Psoas muscle (tissue), 7 donors: ENCODE measurements at regions not wholly inside any gene's neighbourhood (a gene's known extent, or its start where the extent isn't known, plus 50 kb on each side); places are given as distances from the start of the nearest gene placed in this dataset.

Source experiments
- ATAC-seq, 4 donors: fragments of 200-7000 bp; cut with Tn5 transposase; one replicate each; pipeline ENCODE4 v1.9.1; 2020; ENCODE audit warnings: moderate library complexity in 3 of 4, mild to moderate bottlenecking in 2 of 4
- DNase-seq, 2 donors: peaks; one replicate each; pipeline ENCODE4 v3.0.0-alpha.2; 2020
- H3K27ac ChIP-seq: fragments of 200-600 bp; one replicate; pipeline ENCODE4 v1.8.0; 2022
- H3K27me3 ChIP-seq, 3 donors: fragments of 200-600 bp in 1 of 3; one replicate each; pipeline versions ENCODE4 v1.6.1 to v1.8.0; 2013 to 2022; ENCODE audit warnings: low read length in 2 of 3, mild to moderate bottlenecking in 2 of 3, moderate library complexity in 1 of 3; ENCODE audit not compliant: insufficient read depth in 3 of 3
- H3K36me3 ChIP-seq, 2 donors: fragments of 200-600 bp in 1 of 2; one replicate each; pipeline versions ENCODE4 v1.6.1 to v1.8.0; 2013 to 2022; ENCODE audit warnings: low read depth in 1 of 2, mild to moderate bottlenecking in 1 of 2, moderate library complexity in 1 of 2; ENCODE audit not compliant: insufficient read depth in 1 of 2
- H3K4me1 ChIP-seq: fragments of 200-600 bp; one replicate; pipeline ENCODE4 v1.8.0; 2022
- H3K4me3 ChIP-seq: fragments of 200-600 bp; one replicate; pipeline ENCODE4 v1.8.0; 2022; ENCODE audit warnings: mild to moderate bottlenecking
- H3K9me3 ChIP-seq: fragments of 200-600 bp; one replicate; pipeline ENCODE4 v1.8.0; 2022
- CTCF ChIP-seq: fragments of 200-600 bp; IDR thresholded peaks from one replicate; pipeline ENCODE4 v1.8.0; 2022; ENCODE audit warnings: antibody characterized with exemption
- WGBS, 3 donors: extraction: QIAGEN DNeasy Blood & Tissue Kit; methylation state at CpG; one replicate each; pipeline versions ENCODE4 v1.1.6 to v1.1.7; 2013; 5-methylcytosine and 5-hydroxymethylcytosine counted together
- intact Hi-C, 2 donors: fragments of 100-400 bp; cut with DNase I; formaldehyde crosslinking; loops; one replicate each; pipeline versions ENCODE4 v1.11.0 to v1.14.2; 2022
- donor health status: healthy with polysubstance abuse.
- donor health status: DM: no; HTN: no; CAD: no; lungs with moderate emphysema.
- donor health status: Bipolar disorder and iron deficiency.
- donor health status: healthy.
- donor health status: DM: yes; HTN: yes; CAD: no.
- donor health status: DM: no; HTN: no; CAD: no.
- donor health status: DM: yes; HTN: yes; CAD: no.

GRCh38 chr15:46309914-46310313 is 675.1 kb downstream of the SQOR start:
- Histone ChIP-seq H3K9me3 (no peaks in the 10 kb centered on the region), H3K36me3 (no peaks in the 10 kb centered on the region), H3K27ac (no peak overlapping the region), H3K4me1 (no peaks in the 10 kb centered on the region), H3K27me3 (no peaks in the 10 kb centered on the region), H3K4me3 (no peak overlapping the region)
- no peak for ATAC-seq
- 57 to 70% (median 66%) methylated on average over 3 of the region's 3 CpGs for WGBS, 3 donors
- DNase-seq, result no peak
- no peak for TF ChIP-seq CTCF
- intact Hi-C loops, result loop anchor here (10.0 kb wide), 1 partner anchor 595 kb away; no protein-coding TSS in a partner anchor

- Histone ChIP-seq H3K27ac (no peak overlapping the region), H3K9me3 (no peaks in the 10 kb centered on the region), H3K36me3 (no peaks in the 10 kb centered on the region), H3K27me3 (no peaks in the 10 kb centered on the region), H3K4me1 (no peaks in the 10 kb centered on the region), H3K4me3 (no peak overlapping the region)
- ATAC-seq (peak in 3 of 4 donors; percentile 77 to 82 (median 80)), DNase-seq (peak in 1 of 2 donors; percentile 46)
- WGBS, 3 donors, result 21 to 34% (median 24%) methylated on average over 2 of the region's 2 CpGs
- intact Hi-C loops, result loop anchor here (10.0 kb wide), 1 partner anchor 597 kb away; no protein-coding TSS in a partner anchor
- peak; percentile 67 for TF ChIP-seq CTCF
These were observed 677.4 kb downstream of the SQOR start for GRCh38 chr15:46312133-46312740.

GRCh38 chr15:46315434-46315833 is 680.6 kb downstream of the SQOR start:
- H3K4me3 ChIP-seq, result no peak overlapping the region
- ATAC-seq (no peak), DNase-seq (no peak)
- no peak for TF ChIP-seq CTCF
- H3K4me1 ChIP-seq, result no peaks in the 10 kb centered on the region
- intact Hi-C loops, result loop anchor here (10.0 kb wide), 1 partner anchor 601 kb away; no protein-coding TSS in a partner anchor
- no peaks in the 10 kb centered on the region for H3K9me3 ChIP-seq
- H3K27me3 ChIP-seq, result no peaks in the 10 kb centered on the region
- no peak overlapping the region for H3K27ac ChIP-seq
- 15 to 29% (median 19%) methylated on average over 3 of the region's 3 CpGs for WGBS, 3 donors
- H3K36me3 ChIP-seq, result no peaks in the 10 kb centered on the region

GRCh38 chr15:46316024-46316423 is 681.2 kb downstream of the SQOR start:
- Histone ChIP-seq H3K4me3 (no peak overlapping the region), H3K36me3 (no peaks in the 10 kb centered on the region), H3K27ac (no peak overlapping the region), H3K4me1 (no peaks in the 10 kb centered on the region), H3K9me3 (no peaks in the 10 kb centered on the region), H3K27me3 (no peaks in the 10 kb centered on the region)
- WGBS, 3 donors, result 73 to 77% (median 74%) methylated on average over 1 of the region's 1 CpG
- no peak for TF ChIP-seq CTCF
- no peak for DNase-seq
- intact Hi-C loops, result loop anchor here (10.0 kb wide), 1 partner anchor 601 kb away; no protein-coding TSS in a partner anchor
- no peak for ATAC-seq

- no peaks in the 10 kb centered on the region for H3K27me3 ChIP-seq
- no peak overlapping the region for H3K4me3 ChIP-seq
- no peak for TF ChIP-seq CTCF
- DNase-seq, result no peak
- no peak for ATAC-seq
- H3K4me1 ChIP-seq, result no peaks in the 10 kb centered on the region
- 86 to 92% (median 89%) methylated on average over 2 of the region's 2 CpGs for WGBS, 3 donors
- H3K36me3 ChIP-seq, result no peaks in the 10 kb centered on the region
- H3K27ac ChIP-seq, result no peak overlapping the region
- H3K9me3 ChIP-seq, result no peaks in the 10 kb centered on the region
- intact Hi-C loops, result loop anchor here (10.0 kb wide), 1 partner anchor 602 kb away; no protein-coding TSS in a partner anchor
These were observed 682.2 kb downstream of the SQOR start for GRCh38 chr15:46317029-46317428.
